Astrocyte (in vitro differentiated cells and primary cell): ENCODE measurements at regions not wholly inside any gene's neighbourhood (a gene's known extent, or its start where the extent isn't known, plus 50 kb on each side); places are given as distances from the start of the nearest gene placed in this dataset.
A peak's percentile ranks its signal among the peaks of the same experiment; 100 is the strongest.

Experiments
- DNase-seq: peaks from one replicate; pipeline ENCODE4 v3.0.0-alpha.2; 2010; ENCODE audit warnings: low read depth
- FAIRE-seq: peaks from 2 replicates; lab custom pipeline; 2011; peaks lifted over from hg19 to GRCh38; lab: Jason Lieb, UNC
- H2AFZ ChIP-seq: 2 replicates; pipeline ENCODE4 v1.6.0; 2012; ENCODE audit warnings: low read depth, low read length, inconsistent platforms
- H3K27ac ChIP-seq: 2 replicates; pipeline ENCODE4 v1.5.1; 2011; ENCODE audit warnings: low read depth, low read length, inconsistent platforms
- H3K27me3 ChIP-seq: 2 replicates; pipeline ENCODE4 v1.6.0; 2011; ENCODE audit warnings: low read length, inconsistent platforms; ENCODE audit not compliant: insufficient read depth
- H3K36me3 ChIP-seq: 2 replicates; pipeline ENCODE4 v1.5.1; 2011; ENCODE audit warnings: low read length, inconsistent platforms; ENCODE audit not compliant: insufficient read depth
- H3K4me1 ChIP-seq: 2 replicates; pipeline ENCODE4 v1.5.1; 2011; ENCODE audit warnings: low read length, inconsistent platforms; ENCODE audit not compliant: insufficient read depth
- H3K4me2 ChIP-seq: 2 replicates; pipeline ENCODE4 v1.6.0; 2012; ENCODE audit warnings: low read length, inconsistent platforms
- H3K4me3 ChIP-seq: 2 replicates; pipeline ENCODE4 v1.5.1; 2011; ENCODE audit warnings: low read depth, mild to moderate bottlenecking, low read length, inconsistent platforms; ENCODE audit not compliant: insufficient read depth
- H3K79me2 ChIP-seq: 2 replicates; pipeline ENCODE4 v1.6.0; 2012; ENCODE audit warnings: mild to moderate bottlenecking, low read length, inconsistent platforms; ENCODE audit not compliant: insufficient read depth
- H3K9ac ChIP-seq: 2 replicates; pipeline ENCODE4 v1.6.0; 2012; ENCODE audit warnings: mild to moderate bottlenecking, low read length, inconsistent platforms
- H3K9me3 ChIP-seq: 2 replicates; pipeline ENCODE4 v1.5.1; 2012; ENCODE audit warnings: low read depth, mild to moderate bottlenecking, low read length, inconsistent platforms; ENCODE audit not compliant: insufficient read depth
- H4K20me1 ChIP-seq: 2 replicates; pipeline ENCODE4 v1.6.0; 2012; ENCODE audit warnings: low read length, inconsistent platforms; ENCODE audit not compliant: insufficient read depth
- H3K27ac Mint-ChIP-seq: one replicate; pipeline ENCODE4 v1.8.0; 2021; ENCODE audit warnings: mild to moderate bottlenecking, mixed read lengths; ENCODE audit not compliant: unreplicated experiment
- H3K27me3 Mint-ChIP-seq: one replicate; pipeline ENCODE4 v1.8.0; 2021; ENCODE audit warnings: low read depth, mixed read lengths; ENCODE audit not compliant: unreplicated experiment
- H3K36me3 Mint-ChIP-seq: one replicate; pipeline ENCODE4 v1.8.0; 2021; ENCODE audit warnings: low read depth, mixed read lengths; ENCODE audit not compliant: unreplicated experiment
- H3K4me1 Mint-ChIP-seq: one replicate; pipeline ENCODE4 v1.8.0; 2021; ENCODE audit warnings: low read depth, mixed read lengths; ENCODE audit not compliant: unreplicated experiment
- H3K4me3 Mint-ChIP-seq: one replicate; pipeline ENCODE4 v1.8.0; 2021; ENCODE audit warnings: mild to moderate bottlenecking, moderate library complexity, mixed read lengths; ENCODE audit not compliant: unreplicated experiment
- H3K9me3 Mint-ChIP-seq: one replicate; pipeline ENCODE4 v1.8.0; 2021; ENCODE audit warnings: mild to moderate bottlenecking, mixed read lengths; ENCODE audit not compliant: unreplicated experiment
- EZH2 ChIP-seq: IDR thresholded peaks from 2 replicates; pipeline ENCODE4 v1.6.1; 2012; ENCODE audit warnings: mild to moderate bottlenecking, low read length, inconsistent platforms; ENCODE audit not compliant: insufficient read depth
- TF ChIP-seq, protein P1 (sequence below): IDR thresholded peaks from 2 replicates; pipeline ENCODE4 v1.5.1; 2011; ENCODE audit warnings: low read depth, mild to moderate bottlenecking, inconsistent platforms, low read length, moderate library complexity; ENCODE audit not compliant: insufficient read depth

DNA sequence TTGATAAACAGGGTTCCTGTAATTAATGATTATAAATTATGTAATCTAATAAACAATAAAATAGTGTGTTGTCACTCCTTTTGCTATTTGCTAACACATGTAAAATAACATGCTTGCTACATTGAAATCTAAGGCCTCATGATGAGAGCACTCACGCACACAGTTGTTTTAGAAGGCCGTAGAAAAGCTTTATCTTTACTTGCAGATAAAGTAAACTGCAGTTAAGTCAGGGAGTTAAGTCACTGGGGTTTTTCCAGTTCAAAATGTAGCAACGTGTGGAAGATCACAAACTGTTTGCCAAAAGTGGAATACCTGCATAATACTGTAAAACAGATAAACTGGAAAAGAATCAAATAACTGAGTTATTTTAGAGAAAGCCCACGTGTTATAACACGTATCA lies 187.3 kb upstream of the PACRGL start:
- FAIRE-seq (no peak), DNase-seq (no peak)
- Histone ChIP-seq H3K4me2 (no peak overlapping the region), H3K4me1 (no peaks in the 10 kb centered on the region), H3K27me3 (no peaks in the 10 kb centered on the region), H4K20me1 (no peaks in the 10 kb centered on the region), H3K9ac (no peak overlapping the region), H3K9me3 (no peaks in the 10 kb centered on the region), H3K27ac (no peak overlapping the region), H2AFZ (no peak overlapping the region), H3K79me2 (no peaks in the 10 kb centered on the region), H3K4me3 (no peak overlapping the region), H3K36me3 (no peaks in the 10 kb centered on the region)
- no peak overlapping the region for H3K27ac Mint-ChIP-seq
- no peaks in the 10 kb centered on the region for H3K4me1 Mint-ChIP-seq
- no peak for TF ChIP-seq EZH2
- TF ChIP-seq, protein P1, sequence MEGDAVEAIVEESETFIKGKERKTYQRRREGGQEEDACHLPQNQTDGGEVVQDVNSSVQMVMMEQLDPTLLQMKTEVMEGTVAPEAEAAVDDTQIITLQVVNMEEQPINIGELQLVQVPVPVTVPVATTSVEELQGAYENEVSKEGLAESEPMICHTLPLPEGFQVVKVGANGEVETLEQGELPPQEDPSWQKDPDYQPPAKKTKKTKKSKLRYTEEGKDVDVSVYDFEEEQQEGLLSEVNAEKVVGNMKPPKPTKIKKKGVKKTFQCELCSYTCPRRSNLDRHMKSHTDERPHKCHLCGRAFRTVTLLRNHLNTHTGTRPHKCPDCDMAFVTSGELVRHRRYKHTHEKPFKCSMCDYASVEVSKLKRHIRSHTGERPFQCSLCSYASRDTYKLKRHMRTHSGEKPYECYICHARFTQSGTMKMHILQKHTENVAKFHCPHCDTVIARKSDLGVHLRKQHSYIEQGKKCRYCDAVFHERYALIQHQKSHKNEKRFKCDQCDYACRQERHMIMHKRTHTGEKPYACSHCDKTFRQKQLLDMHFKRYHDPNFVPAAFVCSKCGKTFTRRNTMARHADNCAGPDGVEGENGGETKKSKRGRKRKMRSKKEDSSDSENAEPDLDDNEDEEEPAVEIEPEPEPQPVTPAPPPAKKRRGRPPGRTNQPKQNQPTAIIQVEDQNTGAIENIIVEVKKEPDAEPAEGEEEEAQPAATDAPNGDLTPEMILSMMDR, result no peak
- no peaks in the 10 kb centered on the region for H3K36me3 Mint-ChIP-seq
- no peaks in the 10 kb centered on the region for H3K9me3 Mint-ChIP-seq
- no peak overlapping the region for H3K4me3 Mint-ChIP-seq
- H3K27me3 Mint-ChIP-seq, result no peaks in the 10 kb centered on the region

DNA sequence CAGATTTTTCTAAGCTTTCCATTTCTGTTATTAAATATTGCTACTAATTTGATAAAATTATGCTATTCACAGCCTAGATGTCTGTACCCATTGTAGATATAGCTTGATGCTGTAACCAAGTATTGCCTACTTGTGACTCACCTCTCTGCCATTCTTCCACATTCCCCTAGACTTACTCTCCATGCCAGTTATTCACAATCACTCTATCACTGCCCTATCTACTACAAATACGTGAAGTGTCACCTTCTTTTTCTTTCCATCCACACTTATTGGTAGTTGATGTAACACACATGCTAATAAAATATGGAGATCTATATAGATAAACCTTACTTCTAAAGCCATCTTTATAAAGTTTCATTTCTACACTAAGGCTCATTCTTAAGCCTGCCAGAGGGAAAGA lies 179.4 kb upstream of the PACRGL start:
- Mint-ChIP-seq H3K9me3 (no peaks in the 10 kb centered on the region), H3K27me3 (no peaks in the 10 kb centered on the region), H3K27ac (peak overlapping the region; percentile 22), H3K4me3 (no peak overlapping the region), H3K36me3 (peaks cover 2% of the 10 kb centered on the region), H3K4me1 (peaks cover 11% of the 10 kb centered on the region)
- Histone ChIP-seq H3K36me3 (no peaks in the 10 kb centered on the region), H3K4me3 (no peak overlapping the region), H3K4me2 (no peak overlapping the region), H3K27me3 (no peaks in the 10 kb centered on the region), H2AFZ (no peak overlapping the region), H4K20me1 (no peaks in the 10 kb centered on the region), H3K4me1 (no peaks in the 10 kb centered on the region), H3K79me2 (no peaks in the 10 kb centered on the region), H3K9ac (no peak overlapping the region), H3K27ac (no peak overlapping the region), H3K9me3 (no peaks in the 10 kb centered on the region)
- peak; percentile 82 for FAIRE-seq
- DNase-seq, result peak; percentile 71
- TF ChIP-seq, protein P1, result no peak
- TF ChIP-seq EZH2, result no peak

DNA sequence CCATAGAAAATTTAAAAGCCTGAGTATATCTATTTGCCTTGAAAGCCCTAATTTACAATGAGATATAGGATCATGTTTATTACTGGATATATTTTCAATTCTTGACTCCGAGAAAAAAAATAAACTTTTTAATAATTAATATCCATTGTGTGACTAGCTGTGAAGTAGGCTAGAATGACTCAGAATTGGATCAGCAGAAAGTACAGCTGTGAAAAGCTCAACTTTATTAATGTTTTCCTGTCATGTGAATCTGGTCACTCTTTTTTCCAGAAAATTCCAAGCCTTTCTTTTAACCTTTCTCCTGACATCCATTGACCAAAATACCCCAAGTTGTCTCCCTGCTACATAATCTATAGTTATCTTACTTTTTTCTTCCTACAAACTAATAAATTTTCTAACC lies 171.8 kb upstream of the PACRGL start:
- Histone ChIP-seq H3K27me3 (no peaks in the 10 kb centered on the region), H3K9me3 (no peaks in the 10 kb centered on the region), H3K79me2 (no peaks in the 10 kb centered on the region), H3K27ac (no peak overlapping the region), H3K4me3 (no peak overlapping the region), H3K36me3 (no peaks in the 10 kb centered on the region), H3K4me1 (peaks cover 5% of the 10 kb centered on the region), H4K20me1 (no peaks in the 10 kb centered on the region), H3K4me2 (no peak overlapping the region), H3K9ac (no peak overlapping the region), H2AFZ (no peak overlapping the region)
- Mint-ChIP-seq H3K36me3 (peaks cover 2% of the 10 kb centered on the region), H3K4me1 (peaks cover 27% of the 10 kb centered on the region), H3K27me3 (no peaks in the 10 kb centered on the region), H3K4me3 (no peak overlapping the region), H3K9me3 (no peaks in the 10 kb centered on the region), H3K27ac (peak overlapping the region; percentile 20)
- no peak for TF ChIP-seq EZH2
- TF ChIP-seq, protein P1, result no peak
- FAIRE-seq, result no peak
- DNase-seq, result peak; percentile 51
